ENCODE measurements at regions not wholly inside any gene's neighbourhood (a gene's known extent, or its start where the extent isn't known, plus 50 kb on each side); places are given as distances from the start of the nearest gene placed in this dataset.
"Not testable (repeated sequence)": the region's sequence is repeated elsewhere in the genome, so short reads cannot be mapped to it uniquely, and the experiment has no call there.

DNA sequence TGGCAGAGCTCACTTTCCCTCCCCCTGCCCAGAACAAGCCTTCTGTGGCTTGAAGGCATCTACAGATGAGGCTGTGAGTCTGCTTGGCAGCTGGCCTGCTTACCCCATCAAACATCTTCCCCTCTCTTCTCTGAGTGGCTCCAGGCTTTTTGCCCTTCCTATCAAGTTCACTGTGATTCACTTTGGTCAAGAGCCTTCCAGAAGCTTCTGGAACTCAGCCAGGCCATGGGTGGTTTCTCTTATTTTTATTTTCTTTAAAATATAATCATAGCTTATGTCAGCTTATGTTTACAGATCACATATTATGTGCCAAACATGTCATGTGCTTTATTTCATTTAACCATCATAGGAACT lies 267.0 kb downstream of the SEC61B start:
- DNase-seq = no peak

DNA sequence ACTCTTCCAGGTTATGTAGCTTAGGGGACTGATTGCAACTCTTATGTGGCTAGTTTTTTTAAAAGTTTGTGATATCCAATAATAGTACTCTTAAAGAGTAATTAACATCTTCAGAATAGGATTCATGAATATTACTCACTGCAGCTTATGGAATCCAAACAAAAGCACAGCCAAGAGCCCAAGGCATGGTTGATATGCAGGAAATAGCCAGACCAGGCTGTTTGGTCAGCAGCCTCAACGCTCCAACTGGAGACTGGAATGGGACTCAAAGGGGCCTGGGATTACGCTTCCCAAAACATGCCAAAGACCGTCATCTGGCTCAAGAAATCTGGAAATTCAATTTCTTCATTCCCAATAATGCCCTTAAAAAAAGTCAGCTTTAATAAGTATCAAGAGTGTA lies 268.6 kb downstream of the SEC61B start:
- no peak for DNase-seq

DNA sequence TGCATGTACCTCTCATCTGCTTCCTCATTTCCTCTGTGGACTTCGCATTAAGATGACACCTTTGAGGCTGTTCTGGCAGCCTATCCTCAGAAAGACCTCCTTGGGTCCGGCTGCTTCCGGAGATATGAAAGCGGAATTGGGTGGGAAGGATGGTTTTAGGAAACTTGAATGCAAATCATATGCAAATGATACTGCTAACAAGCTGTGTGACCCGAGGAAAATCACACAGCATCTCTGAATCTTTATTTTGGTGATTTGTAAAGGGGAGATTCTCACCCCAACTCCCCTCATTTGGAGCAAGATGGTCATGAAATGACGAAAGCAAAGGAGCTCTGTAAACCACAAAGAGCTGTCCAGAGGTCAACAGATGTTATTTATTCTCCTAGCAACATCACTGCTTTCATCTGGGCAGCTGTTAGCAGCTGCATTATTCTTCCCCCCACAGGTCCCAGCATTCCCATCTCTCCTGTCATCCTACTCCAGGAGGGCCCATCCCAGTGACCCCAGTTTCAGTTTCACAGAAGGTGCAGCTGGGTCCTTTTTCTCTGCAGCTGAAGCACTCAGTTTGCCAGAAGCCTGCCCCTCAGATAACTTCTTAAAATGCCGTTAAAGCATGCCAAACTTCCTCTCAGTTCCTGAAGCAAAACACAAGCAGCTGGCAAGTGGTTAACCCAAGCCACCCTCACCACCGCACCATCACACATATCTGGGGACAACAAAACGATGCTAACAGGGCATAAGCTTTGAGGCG lies 269.5 kb downstream of the SEC61B start:
- DNase-seq = no peak

DNA sequence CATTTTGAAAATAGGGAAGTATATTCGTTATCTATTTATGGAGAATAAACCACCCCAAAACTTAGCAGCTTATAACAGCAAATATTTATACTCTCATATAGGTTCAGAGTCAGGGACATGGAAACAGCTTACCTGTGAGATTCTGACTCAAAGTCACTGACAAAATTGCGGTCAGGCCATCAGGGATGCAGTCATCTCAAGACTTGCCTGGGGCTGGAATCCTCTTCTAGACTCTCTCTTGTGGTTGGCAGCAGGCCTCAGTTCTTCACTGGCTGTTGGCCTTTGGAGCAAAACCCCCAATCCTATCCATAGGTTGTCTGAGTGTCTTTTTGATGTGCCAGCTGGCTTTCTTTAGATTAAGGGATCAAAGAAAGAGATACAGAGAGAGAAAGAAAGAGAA lies 275.6 kb downstream of the SEC61B start:
- no peak for DNase-seq

DNA sequence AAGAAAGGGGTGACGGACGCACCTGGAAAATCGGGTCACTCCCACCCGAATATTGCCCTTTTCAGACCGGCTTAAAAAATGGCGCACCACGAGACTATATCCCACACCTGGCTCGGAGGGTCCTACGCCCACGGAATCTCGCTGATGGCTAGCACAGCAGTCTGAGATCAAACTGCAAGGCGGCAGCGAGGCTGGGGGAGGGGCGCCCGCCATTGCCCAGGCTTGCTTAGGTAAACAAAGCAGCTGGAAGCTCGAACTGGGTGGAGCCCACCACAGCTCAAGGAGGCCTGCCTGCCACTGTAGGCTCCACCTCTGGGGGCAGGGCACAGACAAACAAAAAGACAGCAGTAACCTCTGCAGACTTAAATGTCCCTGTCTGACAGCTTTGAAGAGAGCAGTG lies 276.9 kb downstream of the SEC61B start:
- DNase-seq = not testable (repeated sequence)

DNA sequence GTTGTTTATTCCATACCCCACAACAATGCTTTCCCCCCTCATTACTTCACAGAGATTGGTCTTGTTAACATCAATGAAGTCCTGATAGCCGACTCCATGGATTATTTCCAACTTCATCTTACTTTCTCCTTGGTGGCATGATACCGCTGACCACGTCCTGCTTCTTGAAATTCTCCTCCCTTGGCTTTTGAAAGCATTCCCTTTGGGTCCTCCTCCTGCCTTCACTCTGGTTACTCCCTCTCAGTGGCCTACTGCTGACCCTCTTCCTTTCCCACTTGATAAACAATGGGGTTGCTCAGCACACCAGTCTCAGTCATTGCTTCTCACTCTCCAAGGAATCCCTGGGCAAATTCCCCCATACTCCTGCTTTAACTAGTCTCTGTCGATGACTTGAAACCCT lies 283.9 kb downstream of the SEC61B start:
- no peak for DNase-seq

DNA sequence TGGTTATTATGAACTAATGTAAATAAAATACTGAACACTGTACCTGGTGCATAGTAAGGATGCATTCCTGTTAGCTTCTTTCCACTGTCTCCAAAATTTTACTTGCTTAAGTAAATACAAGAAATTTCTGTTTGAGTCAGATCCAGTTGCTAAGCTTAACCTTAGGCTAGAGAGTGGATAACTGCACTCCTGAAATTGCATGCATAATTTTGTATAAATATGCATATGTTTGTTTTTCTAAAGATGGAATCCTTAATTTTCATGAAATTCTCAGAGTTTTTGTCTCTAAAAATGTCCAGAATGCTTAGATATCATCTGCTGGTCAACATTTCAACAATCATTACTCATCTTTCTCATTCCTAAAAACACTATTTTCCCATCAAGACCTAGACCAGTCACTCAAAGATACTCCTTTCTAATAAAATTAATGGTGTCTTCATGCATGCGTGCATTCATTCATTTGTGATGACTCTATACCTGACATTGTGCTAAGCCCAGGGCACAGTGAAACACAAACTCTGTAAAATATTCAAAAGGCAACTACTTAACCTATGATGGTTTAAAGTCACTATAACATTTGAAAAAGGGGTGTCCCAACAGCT lies 284.8 kb downstream of the SEC61B start:
- no peak for DNase-seq

DNA sequence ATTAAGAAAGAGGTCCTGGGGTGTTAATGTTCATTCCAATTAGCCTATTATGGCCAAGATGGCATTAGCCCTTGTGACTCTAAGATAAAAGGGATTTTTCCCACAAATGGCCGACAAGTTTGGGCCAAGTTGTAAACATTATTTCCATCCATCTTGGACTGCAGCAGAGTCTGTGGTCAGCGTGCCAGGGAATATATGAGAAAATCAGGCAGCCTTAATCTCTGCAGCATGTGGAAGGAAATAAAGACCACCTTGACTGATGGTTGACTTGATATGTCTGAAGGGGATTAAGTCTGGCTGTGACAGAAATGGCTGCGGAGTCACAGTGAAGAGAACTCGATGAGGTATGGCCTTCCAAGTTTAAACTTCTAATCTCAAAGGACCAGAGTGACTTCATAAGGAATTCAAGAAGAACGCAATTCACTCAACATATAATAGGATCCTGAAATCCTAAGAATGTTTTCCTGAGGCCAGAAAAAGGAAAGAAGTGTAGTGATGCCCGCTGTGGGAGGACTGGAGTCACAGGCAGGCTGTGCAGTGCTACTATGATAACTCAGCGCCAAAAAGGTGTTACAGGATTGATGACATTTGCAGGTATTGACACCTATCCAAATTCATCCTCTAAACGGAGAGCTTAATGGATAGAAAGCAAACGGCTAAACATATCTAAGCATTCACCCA lies 287.1 kb downstream of the SEC61B start:
- DNase-seq = no peak

DNA sequence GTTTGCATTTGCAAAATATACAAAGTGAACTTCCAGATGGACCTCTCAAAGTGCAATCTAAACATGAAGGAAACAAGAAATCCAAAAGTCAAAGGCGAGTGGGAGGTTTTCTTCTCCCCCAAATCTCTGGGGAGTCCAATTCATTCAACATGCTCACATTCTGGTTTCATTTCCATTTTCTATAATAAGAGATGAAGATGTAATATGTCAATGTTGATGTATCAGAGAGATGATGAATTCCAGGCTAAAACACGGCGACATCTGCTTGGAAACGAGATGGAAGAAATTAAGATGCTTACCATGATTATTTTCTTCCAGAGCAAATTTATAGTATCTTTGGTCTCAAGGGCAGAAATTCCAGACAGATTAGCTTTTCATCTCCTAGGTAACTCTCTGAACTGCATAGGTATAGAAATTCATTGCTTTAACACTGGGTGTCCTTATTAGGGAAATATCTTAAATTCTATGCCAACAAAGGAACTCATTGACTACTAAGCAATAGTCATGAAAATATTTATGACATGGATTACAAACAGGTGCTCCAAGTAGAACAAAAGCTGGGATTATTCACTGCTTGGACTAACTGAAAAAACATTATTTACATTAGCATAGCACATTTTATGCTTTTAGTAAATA lies 287.9 kb downstream of the SEC61B start:
- no peak for DNase-seq

DNA sequence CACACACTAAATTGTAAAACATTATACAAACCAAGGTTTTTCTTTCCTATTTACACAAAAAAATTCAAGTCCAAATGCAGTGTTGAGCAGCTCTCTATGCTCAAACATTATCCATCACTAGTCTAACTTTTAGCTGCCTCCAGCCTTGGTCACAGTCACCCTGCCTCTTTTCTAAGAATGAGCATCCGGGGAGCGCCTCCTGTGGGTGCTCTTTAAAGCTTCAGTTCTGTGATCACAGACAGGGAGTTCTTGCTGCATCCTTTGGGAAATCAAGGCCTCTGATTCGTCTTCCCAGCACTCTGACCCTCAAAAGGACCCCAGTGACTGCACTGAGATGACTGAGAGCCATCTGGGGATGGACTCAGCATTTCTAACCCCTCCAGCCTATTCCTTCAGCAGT lies 289.6 kb downstream of the SEC61B start:
- no peak for DNase-seq

DNA sequence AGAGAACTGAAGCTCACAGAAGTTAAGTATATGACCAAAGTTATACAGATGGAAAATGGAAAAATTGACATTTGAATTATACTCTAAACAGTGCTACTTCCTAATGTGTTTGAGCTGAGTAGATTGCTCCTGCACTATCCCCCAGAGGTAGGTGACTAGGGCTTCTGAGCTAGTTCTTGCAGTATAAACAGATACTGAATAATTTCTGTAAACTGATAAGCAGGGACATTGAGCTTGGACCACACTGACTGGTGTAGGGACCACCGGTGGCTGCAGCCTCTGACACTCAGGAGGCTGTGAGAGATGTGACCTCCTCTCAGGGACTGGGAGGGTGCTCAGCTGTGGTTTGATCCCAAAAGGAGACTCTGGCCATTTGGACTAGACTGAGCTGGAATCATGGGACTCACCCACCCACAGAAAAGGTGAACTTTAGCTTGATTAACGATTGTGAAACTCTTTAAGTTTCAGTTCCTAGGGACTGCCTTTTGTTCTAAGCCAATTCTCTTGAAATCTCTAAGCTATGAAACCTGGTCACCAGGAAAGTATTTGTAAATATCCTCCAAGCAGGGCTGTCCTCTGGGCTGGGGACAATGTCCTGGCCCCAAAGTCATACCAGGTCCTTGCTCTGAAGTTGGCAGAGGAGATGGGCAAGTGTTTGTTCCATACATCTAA lies 291.5 kb downstream of the SEC61B start:
- no peak for DNase-seq

DNA sequence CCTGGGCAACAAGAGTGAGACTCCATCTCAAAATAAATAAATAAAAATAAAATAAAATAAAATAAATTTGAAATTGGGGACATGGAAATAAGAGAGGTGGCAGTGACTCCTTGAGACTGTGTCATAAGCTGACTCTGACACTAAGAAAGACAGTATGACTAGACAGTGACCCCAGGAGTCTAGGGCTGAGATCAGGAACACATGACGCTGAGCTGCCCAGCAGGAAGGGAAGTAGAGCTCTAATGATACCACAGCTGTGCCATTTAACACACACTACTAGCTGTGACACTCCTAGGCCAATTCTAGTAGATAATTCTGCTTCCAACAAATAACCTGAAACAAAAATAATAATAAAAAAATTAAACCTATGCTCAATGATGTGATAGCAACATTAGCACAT lies 293.0 kb downstream of the SEC61B start:
- DNase-seq = no peak

DNA sequence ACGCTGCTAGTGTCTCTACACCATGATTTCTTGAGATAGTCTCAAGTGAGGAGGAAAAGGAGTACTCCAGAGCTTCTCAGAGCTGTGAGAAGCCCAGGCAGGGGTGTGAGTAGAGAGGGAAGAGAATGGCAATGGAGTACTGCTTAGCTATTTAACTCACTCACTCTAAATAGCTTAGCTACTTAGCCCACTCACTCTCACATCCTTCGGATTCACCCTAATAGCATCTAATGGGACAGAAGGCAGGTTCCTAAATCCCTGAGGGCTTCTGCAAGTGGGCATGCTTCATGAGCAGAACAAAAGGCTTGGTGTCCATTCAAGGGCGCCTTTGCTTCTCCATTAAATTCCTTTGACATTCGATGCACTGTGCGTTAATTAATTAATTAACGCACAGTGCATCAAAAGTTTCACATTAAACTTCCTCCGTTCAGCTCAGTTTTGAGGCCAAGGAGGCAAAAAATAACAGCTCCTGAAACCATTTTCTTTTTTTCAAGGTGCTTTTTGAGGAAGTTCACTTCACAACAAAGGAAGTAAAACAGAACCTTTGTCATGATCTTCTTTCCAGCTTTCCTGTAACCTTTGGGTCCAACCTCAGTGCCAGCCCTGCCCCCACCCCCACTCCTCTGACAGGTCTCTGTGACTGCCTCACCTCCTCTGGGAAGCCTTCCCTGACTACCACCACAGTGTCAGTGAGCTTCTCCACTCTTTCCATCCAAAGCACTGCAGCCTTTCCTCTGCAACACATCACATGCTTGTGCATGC lies 294.0 kb downstream of the SEC61B start:
- DNase-seq = no peak

DNA sequence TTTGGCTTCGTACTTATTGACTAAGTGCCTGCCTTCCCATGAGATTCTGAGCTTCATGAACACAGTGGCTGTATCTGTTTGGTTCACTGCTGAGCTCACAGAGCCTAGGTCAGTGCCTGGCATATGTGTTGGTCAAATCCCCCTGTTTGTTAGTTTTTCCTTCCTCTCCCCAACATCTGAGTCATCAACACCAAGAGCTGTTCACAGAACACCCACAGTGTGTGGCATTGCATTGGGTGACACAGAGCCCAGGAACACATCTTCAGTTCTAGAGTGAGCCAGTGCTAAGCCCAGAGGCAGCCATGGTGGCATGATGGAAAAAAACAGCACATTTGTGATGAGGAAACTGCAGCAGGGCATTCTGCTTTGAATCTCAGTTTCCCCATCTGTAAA lies 294.6 kb downstream of the SEC61B start:
- no peak for DNase-seq

DNA sequence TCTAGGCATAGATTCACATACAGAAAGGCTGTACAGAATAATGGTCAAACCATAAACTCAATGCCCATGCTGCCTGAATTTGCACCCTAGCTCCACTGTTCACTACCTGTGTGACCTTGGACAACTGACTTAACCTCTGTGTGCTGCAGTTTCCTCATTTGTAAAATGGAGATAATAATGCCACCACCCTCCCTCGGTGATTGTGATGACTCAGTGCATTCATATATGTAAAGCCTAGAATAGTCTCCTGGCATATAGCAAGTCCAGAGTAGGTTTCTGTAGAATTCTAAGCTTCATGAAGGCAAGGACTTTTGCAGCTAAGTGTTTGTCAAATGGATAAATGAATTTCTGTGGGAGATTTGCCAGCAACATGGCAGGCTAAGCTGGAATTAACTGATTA lies 297.8 kb upstream of the NR4A3 start:
- no peak for DNase-seq

DNA sequence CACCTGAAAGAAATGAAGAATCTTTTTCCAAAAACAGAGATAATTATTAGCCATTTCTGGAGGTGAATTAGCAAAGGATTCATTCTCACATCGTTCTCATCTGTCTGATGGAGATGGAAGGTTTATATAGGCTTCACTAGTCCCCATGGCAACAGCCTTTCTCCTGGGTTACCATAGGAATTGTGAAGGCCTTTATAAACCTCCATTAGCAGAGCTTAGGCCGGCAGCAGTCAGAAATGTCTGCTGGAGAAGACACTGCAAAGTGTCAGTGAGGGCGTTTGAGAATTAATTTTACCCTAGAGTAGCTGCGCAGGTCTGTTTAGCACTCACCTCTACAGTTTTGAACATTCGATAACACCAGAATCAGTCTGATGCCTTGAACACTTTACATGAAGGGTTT lies 290.4 kb upstream of the NR4A3 start:
- no peak for DNase-seq

DNA sequence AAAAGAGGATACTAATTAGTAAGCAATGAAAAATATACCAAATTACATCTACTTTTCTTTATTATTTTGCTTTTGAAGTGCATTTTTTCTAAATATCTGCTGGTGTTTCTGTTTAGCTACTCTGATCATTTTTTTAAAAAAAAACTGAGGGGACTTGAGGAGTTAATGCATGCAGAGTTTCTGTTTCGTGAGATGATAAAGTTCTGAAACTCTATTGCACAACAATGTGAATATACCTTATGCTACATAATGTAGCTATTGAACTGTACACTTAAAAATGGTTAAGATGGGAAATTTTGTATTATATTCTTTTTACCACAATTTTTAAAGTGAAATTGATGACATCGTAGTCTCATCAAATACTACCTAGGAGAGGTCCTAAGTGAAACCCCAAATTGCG lies 288.3 kb upstream of the NR4A3 start:
- DNase-seq = no peak

DNA sequence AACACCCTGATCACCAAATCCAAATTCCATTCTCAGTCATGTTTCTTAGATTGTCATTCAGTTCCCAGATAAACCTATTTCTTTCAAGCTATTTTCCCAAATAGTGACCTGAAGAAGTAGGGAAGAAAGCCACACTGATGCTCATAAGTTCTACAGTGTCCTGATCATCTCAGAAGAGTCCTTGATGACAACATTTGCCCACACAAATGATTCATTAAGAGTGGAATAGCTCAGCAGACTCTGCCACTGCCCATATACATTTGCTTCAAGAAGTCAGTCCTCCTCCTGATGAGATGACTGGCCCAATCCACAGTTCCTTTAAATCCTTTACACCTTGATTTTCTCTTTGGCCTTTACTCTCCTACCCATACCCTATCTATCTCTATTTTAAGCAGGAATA lies 283.7 kb upstream of the NR4A3 start:
- no peak for DNase-seq

DNA sequence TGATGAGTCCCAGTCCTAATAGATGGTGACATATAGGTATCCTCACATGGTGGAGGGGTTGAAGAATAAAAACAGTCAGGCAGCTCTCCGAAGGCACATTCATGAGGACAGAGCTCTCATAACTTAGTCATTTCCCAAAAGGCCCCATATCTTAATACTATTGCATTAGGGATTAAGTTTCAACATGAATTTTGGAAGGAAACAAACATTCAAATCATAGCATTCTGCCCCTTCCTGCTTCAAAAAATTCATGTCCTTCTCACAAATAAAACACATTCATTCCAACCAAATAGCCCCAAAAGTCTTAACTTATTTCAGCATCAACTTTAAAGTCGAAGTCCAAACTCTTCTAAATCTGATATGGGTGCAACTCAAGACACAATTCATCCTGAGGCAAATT lies 277.2 kb upstream of the NR4A3 start:
- no peak for DNase-seq

DNA sequence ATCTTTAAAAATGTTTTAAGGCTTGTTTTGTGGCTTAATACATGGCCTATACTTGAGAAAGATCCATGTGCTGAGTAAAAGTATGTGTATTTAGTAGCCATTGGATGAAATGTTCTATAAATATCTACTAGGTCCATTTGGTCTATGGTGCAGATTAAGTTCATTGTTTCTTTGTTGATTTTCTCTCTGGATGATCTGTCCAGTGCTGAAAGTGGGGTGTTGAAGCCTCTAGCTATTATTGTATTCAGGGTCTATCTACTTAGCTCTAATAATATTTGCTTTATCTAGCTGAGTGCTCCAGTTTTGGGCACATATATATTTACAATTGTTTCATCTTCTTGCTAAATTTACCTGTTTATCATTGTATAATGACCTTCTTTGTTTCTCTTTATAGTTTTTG lies 272.2 kb upstream of the NR4A3 start:
- no peak for DNase-seq

DNA sequence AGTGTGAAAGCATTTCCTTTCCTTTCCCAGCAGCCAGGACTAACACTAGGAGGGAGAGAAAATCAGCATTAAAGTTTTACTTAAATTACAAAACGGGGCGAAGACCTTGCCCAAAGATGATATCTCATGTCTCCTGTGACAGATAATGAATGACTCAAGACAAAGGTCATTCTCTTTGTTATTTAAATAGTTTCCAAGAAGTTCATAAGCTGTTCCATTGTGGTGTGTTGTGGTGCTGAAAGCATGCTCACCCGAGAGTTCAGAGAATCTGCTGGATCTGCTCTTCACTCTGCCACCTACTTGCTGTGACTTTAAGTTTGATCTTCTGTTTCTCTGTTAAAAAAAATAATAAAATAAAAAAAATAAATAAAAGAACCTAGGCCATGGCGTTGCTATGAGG lies 265.9 kb upstream of the NR4A3 start:
- DNase-seq = no peak

DNA sequence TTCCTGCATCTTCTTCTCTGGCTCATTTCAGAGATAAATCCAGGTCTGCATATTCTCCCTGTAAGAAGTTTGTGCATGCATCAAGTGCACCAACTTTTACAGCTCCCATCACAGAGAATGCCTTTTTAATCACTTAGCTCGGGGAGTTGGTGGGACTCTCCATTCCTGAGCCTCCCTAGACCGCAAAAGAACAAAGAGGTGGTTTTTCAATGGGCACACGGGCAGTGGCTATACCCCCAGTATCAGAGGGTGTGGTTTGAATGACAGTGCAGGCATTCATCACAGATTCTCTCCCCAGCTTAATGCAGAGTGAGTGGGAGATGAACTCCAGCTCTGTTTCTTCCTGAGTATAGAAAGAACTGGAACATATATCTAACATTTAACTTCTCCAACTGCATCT lies 264.7 kb upstream of the NR4A3 start:
- DNase-seq = no peak

DNA sequence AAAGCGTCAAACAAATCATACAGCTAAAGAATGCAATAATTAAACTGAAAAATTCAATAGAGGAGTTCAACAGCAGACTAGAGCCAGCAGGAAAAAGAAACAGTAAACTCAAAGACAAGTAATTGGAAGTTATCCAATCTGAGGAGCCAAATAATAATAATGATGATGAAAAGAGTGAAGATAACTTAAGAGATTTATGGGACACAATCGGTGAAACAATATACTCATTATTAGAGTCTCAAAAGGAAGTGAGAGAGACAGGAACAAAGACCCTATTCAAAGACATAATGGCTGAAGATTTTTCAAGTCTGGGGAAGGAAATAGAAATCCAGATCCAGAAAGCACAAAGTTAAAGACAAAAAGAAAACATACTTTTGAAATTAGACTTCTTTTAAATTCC lies 263.9 kb upstream of the NR4A3 start:
- no peak for DNase-seq
